ENCODE measurements at regions not wholly inside any gene's neighbourhood (a gene's known extent, or its start where the extent isn't known, plus 50 kb on each side); places are given as distances from the start of the nearest gene placed in this dataset.

GRCh38 chr5:173781816-173782670 lies 106.1 kb upstream of the CPEB4 start (continued):
- no peak for TF ChIP-seq ATF6 (CRISPR knock-in tag; IDR thresholded peaks at IDR 0.05)
- no peak for TF ChIP-seq HMBOX1 (IDR thresholded peaks at IDR 0.05)
- peak; percentile 62 for TF ChIP-seq EP400 (IDR thresholded peaks at IDR 0.05)
- peak; percentile 68 for TF ChIP-seq NFE2L1 (tag; IDR thresholded peaks at IDR 0.05; ENCODE audit: borderline replicate concordance, low read depth)
- peak; percentile 52; the same call in 1 of the 2 replicates for TF ChIP-seq PYGO2 (tag; IDR thresholded peaks at IDR 0.05)
- TF ChIP-seq ATF3 (IDR thresholded peaks at IDR 0.05): peak; percentile 86
- TF ChIP-seq ATF3 (CRISPR knock-in tag; conservative IDR thresholded peaks at IDR 0.05): no peak
- TF ChIP-seq KDM4B (IDR thresholded peaks at IDR 0.05; ENCODE audit: borderline replicate concordance in 2 of 2, low read depth in 1 of 2): no peak
- no peak for TF ChIP-seq DLX4 (CRISPR knock-in tag; IDR thresholded peaks at IDR 0.05)
- TF ChIP-seq CHAMP1 (IDR thresholded peaks at IDR 0.05): no peak
- TF ChIP-seq TCF7 (IDR thresholded peaks at IDR 0.05; ENCODE audit: borderline replicate concordance): no peak
- no peak for TF ChIP-seq CHD2 (IDR thresholded peaks at IDR 0.05; ENCODE audit: low read depth, low read length)
- TF ChIP-seq CCNT2 (IDR thresholded peaks at IDR 0.05; ENCODE audit: borderline replicate concordance, extremely low read depth, insufficient read length, low read depth, low read length): no peak

Data from K562 (cell line).